BLaER1 (cell line): ENCODE measurements at regions not wholly inside any gene's neighbourhood (a gene's known extent, or its start where the extent isn't known, plus 50 kb on each side); places are given as distances from the start of the nearest gene placed in this dataset.

ENCODE experiments used
- H3K27ac ChIP-seq: shearing (Covaris generic); formaldehyde crosslinking; 2 replicates; pipeline ENCODE4 v1.8.1; 2022
- H3K27me3 ChIP-seq: shearing (Covaris generic); formaldehyde crosslinking; 2 replicates; pipeline ENCODE4 v1.8.1; 2022
- H3K36me3 ChIP-seq: shearing (Covaris generic); formaldehyde crosslinking; 2 replicates; pipeline ENCODE4 v1.8.1; 2022
- H3K4me1 ChIP-seq: shearing (Covaris generic); formaldehyde crosslinking; 2 replicates; pipeline ENCODE4 v1.8.1; 2022
- H3K4me2 ChIP-seq: shearing (Covaris generic); formaldehyde crosslinking; 2 replicates; pipeline ENCODE4 v1.8.1; 2022
- H3K4me3 ChIP-seq: shearing (Covaris generic); formaldehyde crosslinking; 2 replicates; pipeline ENCODE4 v1.8.1; 2022
- H3K9ac ChIP-seq: shearing (Covaris generic); formaldehyde crosslinking; 2 replicates; pipeline ENCODE4 v1.8.1; 2022
- H3K9me3 ChIP-seq: shearing (Covaris generic); formaldehyde crosslinking; 2 replicates; pipeline ENCODE4 v1.8.1; 2022
- H4K20me1 ChIP-seq: shearing (Covaris generic); formaldehyde crosslinking; 2 replicates; pipeline ENCODE4 v1.8.1; 2022
- Cebpa-rat ChIP-seq: shearing (Covaris generic); IDR thresholded peaks from 2 replicates; pipeline ENCODE4 v1.8.1; 2022

DNA sequence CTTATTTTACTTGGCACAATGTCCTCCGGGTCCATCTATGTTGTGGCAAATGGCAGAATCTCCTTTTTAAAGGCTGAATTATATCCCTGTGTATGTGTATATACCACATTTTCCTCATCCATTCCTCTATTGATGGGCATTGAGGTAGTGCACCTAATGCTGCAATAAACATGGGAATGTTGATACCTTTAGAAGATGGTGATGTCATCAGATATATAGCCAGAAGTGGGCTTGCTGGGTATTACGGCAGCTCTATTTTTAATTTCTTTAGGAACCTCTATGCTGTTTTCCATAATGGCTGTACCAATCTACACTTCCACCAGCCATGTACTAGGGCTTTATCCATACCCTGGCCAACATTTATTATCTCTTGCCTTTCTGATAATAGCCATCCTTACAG, 315.7 kb downstream of the FOXA2 start:
- no peak overlapping the region for H3K27ac ChIP-seq
- no peak overlapping the region for H3K9ac ChIP-seq
- no peaks in the 10 kb centered on the region for H3K36me3 ChIP-seq
- H3K4me2 ChIP-seq, result no peak overlapping the region
- H4K20me1 ChIP-seq, result no peaks in the 10 kb centered on the region
- no peak for TF ChIP-seq Cebpa-rat
- H3K4me3 ChIP-seq, result no peak overlapping the region
- no peaks in the 10 kb centered on the region for H3K27me3 ChIP-seq
- no peaks in the 10 kb centered on the region for H3K4me1 ChIP-seq
- no peaks in the 10 kb centered on the region for H3K9me3 ChIP-seq

DNA sequence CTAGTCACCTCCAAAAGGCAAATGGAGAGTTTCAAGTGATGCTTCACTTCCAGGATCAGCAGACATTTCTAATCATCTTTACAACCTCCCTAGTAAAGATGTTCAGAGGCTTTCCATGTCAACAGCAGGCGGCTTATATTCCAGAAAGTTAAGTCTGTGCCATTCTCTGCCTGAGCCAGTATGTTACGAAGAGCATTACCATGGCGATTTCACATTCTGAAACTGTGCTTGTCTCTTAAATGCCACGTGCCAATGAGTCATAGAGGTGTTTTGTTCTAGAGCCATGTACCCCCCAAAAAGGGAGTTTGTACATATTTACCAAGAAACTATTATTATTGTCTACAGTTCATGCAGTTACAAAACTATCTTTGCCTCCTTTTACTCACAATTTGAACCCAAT, 319.5 kb downstream of the FOXA2 start:
- Histone ChIP-seq H3K27me3 (no peaks in the 10 kb centered on the region), H3K36me3 (no peaks in the 10 kb centered on the region), H3K4me1 (no peaks in the 10 kb centered on the region), H4K20me1 (no peaks in the 10 kb centered on the region), H3K4me2 (no peak overlapping the region), H3K4me3 (no peak overlapping the region), H3K27ac (no peak overlapping the region), H3K9ac (no peak overlapping the region), H3K9me3 (no peaks in the 10 kb centered on the region)
- TF ChIP-seq Cebpa-rat, result no peak

DNA sequence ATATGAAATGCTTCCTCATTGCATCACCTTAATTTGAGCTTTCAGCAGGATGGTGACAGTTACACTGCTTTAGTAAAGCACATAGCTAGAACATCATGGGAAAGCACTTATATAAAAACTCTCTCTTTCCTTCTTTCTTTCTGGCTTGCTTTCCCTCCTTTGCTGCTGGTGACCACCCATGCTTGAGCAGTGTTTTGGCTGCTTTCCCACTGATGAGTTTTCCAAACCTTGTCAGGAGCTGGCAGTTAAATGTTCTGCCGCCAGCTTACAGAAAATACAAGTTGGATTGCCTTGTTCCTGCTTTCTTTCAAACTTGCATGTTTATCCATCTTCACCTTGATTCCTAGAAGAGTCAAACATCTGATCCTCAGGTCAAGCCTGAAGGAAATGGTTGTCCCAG, 323.9 kb downstream of the FOXA2 start:
- Histone ChIP-seq H3K4me2 (no peak overlapping the region), H3K4me3 (no peak overlapping the region), H3K9ac (no peak overlapping the region), H3K27ac (no peak overlapping the region), H3K4me1 (no peaks in the 10 kb centered on the region), H3K27me3 (no peaks in the 10 kb centered on the region), H4K20me1 (no peaks in the 10 kb centered on the region), H3K9me3 (no peaks in the 10 kb centered on the region), H3K36me3 (no peaks in the 10 kb centered on the region)
- TF ChIP-seq Cebpa-rat, result no peak

DNA sequence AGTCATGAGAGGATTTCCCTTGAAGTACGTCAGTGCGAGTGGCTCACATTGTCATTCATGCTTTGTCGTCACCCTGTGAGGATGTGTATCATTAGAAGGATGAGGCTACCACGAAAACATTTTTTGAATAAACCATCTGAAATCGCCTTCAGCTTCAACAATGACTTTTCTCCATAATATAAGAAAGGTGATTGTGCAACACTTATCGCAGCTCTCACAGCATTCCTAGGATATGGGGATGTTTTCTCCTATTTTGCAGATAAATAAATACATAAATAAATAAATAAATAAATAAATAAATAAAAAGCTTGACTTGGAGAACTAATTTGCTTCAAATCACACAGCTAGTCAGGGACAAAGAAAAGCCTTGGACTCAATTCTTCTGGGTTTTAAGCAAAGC, 326.5 kb downstream of the FOXA2 start:
- H3K4me3 ChIP-seq, result no peak overlapping the region
- H3K36me3 ChIP-seq, result no peaks in the 10 kb centered on the region
- H3K27me3 ChIP-seq, result no peaks in the 10 kb centered on the region
- no peak for TF ChIP-seq Cebpa-rat
- no peaks in the 10 kb centered on the region for H3K9me3 ChIP-seq
- no peak overlapping the region for H3K27ac ChIP-seq
- H3K4me1 ChIP-seq, result no peaks in the 10 kb centered on the region
- H4K20me1 ChIP-seq, result no peaks in the 10 kb centered on the region
- no peak overlapping the region for H3K4me2 ChIP-seq
- no peak overlapping the region for H3K9ac ChIP-seq

DNA sequence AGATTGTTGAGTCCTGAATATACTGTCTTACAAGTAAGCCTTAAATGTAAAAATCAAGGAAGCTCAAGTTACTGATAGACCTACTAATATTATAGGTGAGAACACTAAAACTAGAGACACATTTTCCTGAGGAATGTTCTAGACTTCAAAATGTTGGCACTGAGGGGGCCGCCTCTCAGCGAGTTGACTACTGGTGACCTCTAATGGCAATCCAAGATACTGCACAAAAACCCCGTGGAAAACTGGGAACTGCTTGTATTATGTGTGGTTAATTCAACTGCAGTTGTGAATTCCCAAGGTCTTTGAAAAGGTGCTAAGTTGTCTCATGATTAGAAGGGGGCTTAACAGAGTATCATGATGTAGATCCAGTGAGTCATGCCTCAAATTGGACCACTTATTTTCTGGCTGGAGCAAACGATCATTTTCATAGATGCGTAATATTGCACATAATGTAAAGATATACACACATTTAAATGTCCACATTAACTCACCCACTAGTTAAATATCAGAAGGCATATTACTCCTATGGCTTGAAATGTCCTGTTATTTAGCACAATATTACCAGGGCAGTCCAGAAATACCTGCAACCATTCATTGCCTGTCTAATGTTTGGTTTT, 336.2 kb downstream of the FOXA2 start:
- TF ChIP-seq Cebpa-rat, result no peak
- Histone ChIP-seq H3K4me3 (no peak overlapping the region), H3K27ac (no peak overlapping the region), H3K4me2 (no peak overlapping the region), H3K27me3 (no peaks in the 10 kb centered on the region), H3K36me3 (no peaks in the 10 kb centered on the region), H4K20me1 (no peaks in the 10 kb centered on the region), H3K4me1 (no peaks in the 10 kb centered on the region), H3K9me3 (no peaks in the 10 kb centered on the region), H3K9ac (no peak overlapping the region)

DNA sequence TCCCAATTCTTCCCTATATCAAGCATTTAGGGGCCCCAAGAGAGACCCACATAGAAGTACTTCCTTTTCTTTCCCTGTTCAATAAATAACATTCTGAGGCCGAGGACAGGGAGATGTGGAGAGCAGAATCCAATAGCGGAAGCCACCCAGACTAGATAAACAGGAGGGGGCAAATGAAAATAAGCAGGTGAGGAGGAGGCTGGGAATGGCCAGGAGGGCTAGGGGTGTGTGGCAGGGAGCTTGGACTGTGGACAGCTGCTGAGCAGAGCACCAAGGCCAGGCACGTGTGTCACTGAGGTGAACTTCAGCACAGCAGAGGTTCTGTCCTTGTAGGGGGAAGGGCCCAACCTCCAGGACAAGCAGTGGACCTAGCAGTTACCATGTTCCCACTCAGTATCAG, 339.2 kb downstream of the FOXA2 start:
- no peak for TF ChIP-seq Cebpa-rat
- Histone ChIP-seq H3K4me1 (no peaks in the 10 kb centered on the region), H3K4me2 (no peak overlapping the region), H3K36me3 (no peaks in the 10 kb centered on the region), H3K9ac (no peak overlapping the region), H3K9me3 (no peaks in the 10 kb centered on the region), H3K4me3 (no peak overlapping the region), H3K27ac (no peak overlapping the region), H3K27me3 (no peaks in the 10 kb centered on the region), H4K20me1 (no peaks in the 10 kb centered on the region)

DNA sequence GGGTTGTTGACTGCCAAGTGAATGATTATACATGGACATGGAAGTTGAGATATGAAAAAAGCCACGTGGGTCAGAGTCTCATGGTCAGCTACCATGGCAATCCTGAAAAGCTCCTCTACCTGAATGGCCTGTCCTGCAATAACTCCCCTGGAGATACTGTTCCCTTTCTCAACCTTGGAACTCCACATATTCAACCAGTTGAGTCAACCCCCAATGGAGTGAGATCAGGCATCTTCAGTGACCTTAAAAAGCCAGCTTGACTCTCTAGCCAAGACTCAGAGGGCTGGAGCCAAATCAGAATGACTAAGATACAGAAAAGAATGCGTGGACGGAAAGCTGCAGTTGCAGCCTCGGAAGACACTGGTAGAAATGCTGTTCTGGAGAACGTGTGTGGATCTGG, 341.3 kb downstream of the FOXA2 start:
- Histone ChIP-seq H3K27me3 (no peaks in the 10 kb centered on the region), H3K4me2 (no peak overlapping the region), H3K4me1 (no peaks in the 10 kb centered on the region), H3K9ac (no peak overlapping the region), H4K20me1 (no peaks in the 10 kb centered on the region), H3K36me3 (no peaks in the 10 kb centered on the region), H3K27ac (no peak overlapping the region), H3K4me3 (no peak overlapping the region), H3K9me3 (no peaks in the 10 kb centered on the region)
- no peak for TF ChIP-seq Cebpa-rat

DNA sequence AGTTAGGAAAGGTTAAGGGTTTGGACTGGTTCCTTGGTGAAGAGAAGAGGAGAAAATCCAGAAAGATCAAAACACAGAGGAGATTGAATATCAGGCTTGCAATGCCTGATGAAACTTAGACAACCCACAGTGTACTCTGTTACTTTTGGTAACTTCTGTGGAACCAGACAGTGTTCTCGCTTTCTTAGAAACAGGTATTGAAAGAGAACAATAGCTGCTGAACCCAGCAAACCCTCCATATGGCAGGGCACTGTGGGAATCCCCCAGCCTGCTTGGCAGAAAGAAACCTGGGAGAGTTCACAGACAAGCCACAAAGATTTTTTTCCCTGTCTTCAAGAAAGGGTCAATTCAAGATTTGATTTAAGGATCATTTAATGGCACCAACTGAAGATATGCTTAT, 342.8 kb downstream of the FOXA2 start:
- no peaks in the 10 kb centered on the region for H3K4me1 ChIP-seq

DNA sequence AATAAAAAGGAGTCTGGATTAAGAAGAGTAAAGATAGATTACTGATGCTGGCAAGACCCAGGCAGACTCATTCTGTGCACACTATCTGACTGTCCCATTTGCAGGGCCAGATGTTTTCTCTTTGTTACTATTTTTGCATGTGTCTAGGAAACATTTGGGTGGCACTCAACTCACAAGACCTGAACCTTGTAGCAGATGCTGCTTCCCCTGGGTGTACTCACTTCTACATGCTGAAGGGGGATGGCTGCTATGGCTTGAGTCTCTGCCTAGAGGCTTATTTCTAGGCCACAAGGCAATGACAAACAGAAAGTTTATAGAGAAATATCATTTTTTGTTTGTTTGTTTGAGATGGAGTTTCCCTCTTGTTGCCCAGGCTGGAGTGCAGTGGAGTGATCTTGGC, 351.4 kb downstream of the FOXA2 start:
- no peaks in the 10 kb centered on the region for H3K36me3 ChIP-seq
- H3K4me3 ChIP-seq, result peak overlapping the region; percentile 34
- H3K9ac ChIP-seq, result peak overlapping the region; percentile 54; the same call in 1 of the 2 replicates
- H3K4me1 ChIP-seq, result peaks cover 50% of the 10 kb centered on the region
- no peaks in the 10 kb centered on the region for H3K9me3 ChIP-seq
- no peaks in the 10 kb centered on the region for H4K20me1 ChIP-seq
- no peak for TF ChIP-seq Cebpa-rat
- peak overlapping the region; percentile 79 for H3K4me2 ChIP-seq
- H3K27ac ChIP-seq, result peak overlapping the region; percentile 73
- no peaks in the 10 kb centered on the region for H3K27me3 ChIP-seq

More for the DNA sequence above, 342.8 kb downstream of the FOXA2 start:
- H3K4me2 ChIP-seq, result no peak overlapping the region
- no peaks in the 10 kb centered on the region for H3K9me3 ChIP-seq
- TF ChIP-seq Cebpa-rat, result no peak
- H4K20me1 ChIP-seq, result no peaks in the 10 kb centered on the region
- no peak overlapping the region for H3K9ac ChIP-seq
- H3K36me3 ChIP-seq, result no peaks in the 10 kb centered on the region
- no peaks in the 10 kb centered on the region for H3K27me3 ChIP-seq
- H3K27ac ChIP-seq, result no peak overlapping the region
- no peak overlapping the region for H3K4me3 ChIP-seq

DNA sequence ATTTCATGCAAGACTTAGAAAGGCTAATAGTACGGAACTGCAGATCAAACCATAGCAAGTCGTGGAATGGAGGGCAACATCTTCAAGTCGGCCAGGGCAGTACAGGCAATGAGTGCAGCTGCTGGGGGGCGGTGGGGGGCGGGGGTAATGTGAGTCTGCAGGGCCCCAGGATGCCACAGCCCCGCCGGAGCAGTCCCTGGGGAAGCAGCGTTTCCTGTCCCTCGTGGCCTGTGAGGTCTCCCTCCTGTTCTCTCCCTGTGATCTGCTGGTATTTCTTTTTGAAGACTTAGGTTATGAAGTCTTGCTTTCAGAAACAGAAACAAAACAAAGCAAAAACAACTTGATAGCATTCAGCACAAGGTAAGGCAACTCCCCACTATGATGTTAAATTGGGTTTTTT, 351.9 kb downstream of the FOXA2 start:
- Histone ChIP-seq H3K9ac (peak overlapping the region; percentile 54; the same call in 1 of the 2 replicates), H3K4me1 (peaks cover 50% of the 10 kb centered on the region), H3K4me3 (peak overlapping the region; percentile 34), H3K27ac (peak overlapping the region; percentile 73), H4K20me1 (no peaks in the 10 kb centered on the region), H3K36me3 (no peaks in the 10 kb centered on the region), H3K27me3 (no peaks in the 10 kb centered on the region), H3K4me2 (peak overlapping the region; percentile 79), H3K9me3 (no peaks in the 10 kb centered on the region)
- TF ChIP-seq Cebpa-rat, result no peak
